ENCODE measurements at regions not wholly inside any gene's neighbourhood (a gene's known extent, or its start where the extent isn't known, plus 50 kb on each side); places are given as distances from the start of the nearest gene placed in this dataset.

- TF ChIP-seq CTCF (IDR thresholded peaks at IDR 0.05 in 4 of 5, conservative IDR thresholded peaks at IDR 0.05 in 1 of 5), result no peak
- no peak for TF ChIP-seq POLR2A (IDR thresholded peaks at IDR 0.05)
These were observed 78.2 kb downstream of the PTGR3 start for GRCh38 chr18:75130591-75131328.

Data from gastrocnemius medialis (tissue), 4 donors.